Fibroblast of skin of right quadriceps (primary cell): ENCODE measurements at regions not wholly inside any gene's neighbourhood (a gene's known extent, or its start where the extent isn't known, plus 50 kb on each side); places are given as distances from the start of the nearest gene placed in this dataset.
A peak's percentile ranks its signal among the peaks of the same experiment; 100 is the strongest.

Experiments used
- DNase-seq: peaks from one replicate; pipeline ENCODE4 v3.0.0-alpha.2; 2013

DNA sequence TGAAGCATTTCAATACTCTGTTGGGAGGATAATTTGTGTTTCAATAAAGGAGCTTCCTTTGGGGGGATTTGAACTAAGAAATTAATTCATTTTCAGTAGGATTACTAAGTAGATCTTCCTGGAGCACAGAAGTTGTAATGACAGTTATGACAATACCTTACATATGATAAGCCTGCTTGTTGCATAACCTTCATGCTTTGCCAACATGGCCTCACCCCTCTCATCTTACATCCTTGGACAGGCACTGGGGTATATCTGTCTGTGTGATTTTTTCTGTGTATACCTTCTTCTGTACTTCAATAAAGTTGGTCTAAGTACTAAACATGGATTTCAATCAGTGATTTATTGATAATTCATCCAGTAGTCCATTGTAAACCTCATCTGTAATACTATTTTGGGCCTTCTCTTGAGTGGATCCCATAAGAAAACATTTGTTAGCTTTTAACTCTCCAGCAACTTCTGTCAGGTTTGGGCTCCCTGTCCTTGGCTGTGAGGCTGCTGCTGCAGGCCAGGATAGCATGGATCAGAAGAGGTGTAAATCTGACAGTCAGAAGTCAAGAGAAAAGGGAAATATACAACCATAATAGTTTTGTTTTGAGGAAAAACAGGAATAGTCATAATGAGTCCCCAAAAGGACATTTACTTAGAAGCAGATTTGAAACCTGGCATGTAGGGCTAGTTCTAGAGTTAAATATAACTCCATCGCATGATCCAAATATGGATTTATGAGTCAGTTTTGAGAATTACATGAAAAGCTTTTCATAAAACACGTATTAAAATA, 422.2 kb downstream of the KLF5 start:
- DNase-seq: no peak

DNA sequence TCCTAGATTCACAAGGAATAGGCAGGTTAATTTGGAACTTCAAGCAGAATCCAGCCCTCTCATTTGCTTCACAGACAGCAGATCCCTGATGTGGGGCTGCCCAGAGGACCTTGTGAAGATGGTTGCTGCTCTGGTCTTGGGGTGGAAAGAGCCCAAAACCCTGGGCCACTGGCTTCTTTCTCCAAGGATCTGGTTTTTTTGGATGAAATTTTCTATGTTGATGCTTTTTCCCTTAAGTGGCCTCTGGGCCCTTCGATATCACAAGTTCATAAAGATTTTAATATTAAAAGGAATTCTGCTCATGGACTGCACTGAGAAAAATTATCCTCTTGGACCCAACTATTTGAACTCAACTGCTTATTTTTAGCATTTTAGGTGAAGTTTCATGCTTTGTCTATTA, 421.1 kb downstream of the KLF5 start:
- DNase-seq: no peak

DNA sequence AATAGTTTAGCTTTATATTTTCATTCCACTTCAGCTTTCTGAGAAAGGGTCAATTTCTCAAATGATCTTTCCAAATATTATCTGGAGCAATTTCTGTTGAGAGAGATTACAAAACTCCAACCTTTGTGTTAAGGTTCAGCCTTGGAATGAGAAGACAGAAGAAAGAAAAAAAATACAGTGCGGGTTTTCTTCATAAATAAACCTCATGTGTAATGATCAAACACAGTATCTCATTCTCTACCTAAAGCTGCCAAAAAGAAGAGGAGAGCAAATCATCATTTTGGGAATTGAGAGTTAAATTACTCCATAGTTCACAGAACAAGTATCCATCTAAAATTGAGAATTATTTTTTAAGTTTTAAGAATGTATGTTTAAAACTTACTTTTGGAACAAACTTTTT, 420.5 kb downstream of the KLF5 start:
- no peak for DNase-seq

DNA sequence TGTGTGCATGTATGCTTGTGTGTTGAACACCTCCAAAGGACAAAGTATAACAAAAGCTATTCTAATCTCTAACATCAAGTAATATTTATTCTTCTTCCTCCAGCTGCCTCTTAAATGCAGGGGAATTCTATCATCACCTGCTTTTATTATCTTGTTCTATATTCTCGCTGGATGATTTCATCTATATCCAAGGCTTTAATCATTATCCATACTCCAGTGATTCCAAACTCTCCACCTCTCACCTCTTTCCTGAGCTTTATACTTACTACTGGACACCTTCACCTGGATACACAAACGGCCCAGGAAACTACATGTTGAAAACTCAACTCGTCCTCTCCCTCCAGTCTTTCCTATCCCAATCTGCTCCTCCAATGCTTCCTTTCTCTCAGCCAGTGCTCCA, 418.6 kb downstream of the KLF5 start:
- DNase-seq: no peak

DNA sequence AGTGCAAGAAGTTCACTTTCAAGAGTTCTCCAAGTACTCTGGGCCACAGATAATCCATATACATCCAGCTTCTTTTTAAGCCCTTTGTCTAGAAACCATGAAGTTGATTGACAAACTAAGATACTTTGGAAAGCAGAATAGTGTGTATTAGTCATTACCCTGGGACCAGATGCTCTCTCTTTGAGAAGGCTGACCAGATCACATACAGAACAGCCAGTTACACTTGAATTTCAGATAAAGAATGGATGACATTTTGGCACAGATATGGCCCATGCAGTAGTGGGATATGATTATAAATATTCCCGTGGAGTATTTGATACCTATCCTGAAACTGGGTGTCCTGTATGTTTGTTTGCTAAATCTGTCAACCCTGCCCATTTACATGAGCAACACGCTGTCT, 414.2 kb downstream of the KLF5 start:
- no peak for DNase-seq

DNA sequence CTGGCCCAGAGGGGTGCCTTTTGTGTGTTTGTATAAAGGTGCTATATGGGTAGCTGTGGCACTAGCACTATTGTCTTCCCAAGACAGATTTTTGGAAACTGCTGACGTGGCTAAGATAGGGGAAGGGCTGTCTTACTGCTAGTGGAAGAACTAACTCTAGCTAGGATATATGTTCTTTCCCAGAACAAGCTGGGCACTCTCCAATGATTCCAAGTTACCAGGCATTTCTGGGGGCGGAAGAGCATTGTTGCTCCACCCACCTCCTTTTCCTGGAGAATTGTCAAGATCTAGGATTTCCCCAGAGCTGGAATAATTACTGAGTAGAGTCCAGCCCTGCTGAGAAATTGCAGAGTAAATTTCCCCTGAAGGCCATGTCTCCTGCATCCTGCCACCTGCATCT, 408.3 kb downstream of the KLF5 start:
- no peak for DNase-seq

DNA sequence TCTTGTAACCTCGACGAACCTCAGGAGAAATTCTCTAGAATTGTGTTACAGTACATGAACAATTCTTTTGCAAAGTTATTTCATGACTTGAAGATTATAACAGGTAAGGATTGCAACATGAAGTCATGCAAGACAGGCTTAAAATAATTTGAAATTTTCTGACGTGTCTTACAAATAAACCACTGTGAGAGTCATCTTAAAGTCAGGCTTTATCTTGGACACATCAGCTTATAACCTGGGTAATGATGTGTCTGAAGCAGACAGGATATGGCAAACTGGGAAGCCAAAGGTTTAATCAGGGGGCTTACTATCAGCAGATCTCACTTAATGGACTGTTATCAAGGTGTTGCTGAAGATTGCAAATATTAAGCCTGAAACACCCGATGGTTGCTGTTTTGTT, 407.8 kb downstream of the KLF5 start:
- no peak for DNase-seq

DNA sequence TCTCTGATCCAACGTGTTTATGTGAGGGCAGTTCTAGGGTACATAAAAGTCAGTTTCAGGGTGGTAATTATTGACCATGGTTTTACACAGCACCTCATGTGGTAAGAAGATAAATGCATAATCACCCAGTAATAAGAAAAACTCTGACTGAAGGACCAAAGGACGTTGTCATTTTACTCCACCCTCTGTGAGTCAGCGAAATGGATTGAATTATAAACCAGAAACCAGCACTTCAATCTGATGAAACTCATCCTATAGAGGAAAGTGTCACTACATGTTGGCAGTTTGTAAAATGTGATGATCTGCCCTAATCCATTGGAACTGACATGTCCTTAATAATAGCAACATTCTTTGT, 406.8 kb downstream of the KLF5 start:
- DNase-seq: peak; percentile 50

DNA sequence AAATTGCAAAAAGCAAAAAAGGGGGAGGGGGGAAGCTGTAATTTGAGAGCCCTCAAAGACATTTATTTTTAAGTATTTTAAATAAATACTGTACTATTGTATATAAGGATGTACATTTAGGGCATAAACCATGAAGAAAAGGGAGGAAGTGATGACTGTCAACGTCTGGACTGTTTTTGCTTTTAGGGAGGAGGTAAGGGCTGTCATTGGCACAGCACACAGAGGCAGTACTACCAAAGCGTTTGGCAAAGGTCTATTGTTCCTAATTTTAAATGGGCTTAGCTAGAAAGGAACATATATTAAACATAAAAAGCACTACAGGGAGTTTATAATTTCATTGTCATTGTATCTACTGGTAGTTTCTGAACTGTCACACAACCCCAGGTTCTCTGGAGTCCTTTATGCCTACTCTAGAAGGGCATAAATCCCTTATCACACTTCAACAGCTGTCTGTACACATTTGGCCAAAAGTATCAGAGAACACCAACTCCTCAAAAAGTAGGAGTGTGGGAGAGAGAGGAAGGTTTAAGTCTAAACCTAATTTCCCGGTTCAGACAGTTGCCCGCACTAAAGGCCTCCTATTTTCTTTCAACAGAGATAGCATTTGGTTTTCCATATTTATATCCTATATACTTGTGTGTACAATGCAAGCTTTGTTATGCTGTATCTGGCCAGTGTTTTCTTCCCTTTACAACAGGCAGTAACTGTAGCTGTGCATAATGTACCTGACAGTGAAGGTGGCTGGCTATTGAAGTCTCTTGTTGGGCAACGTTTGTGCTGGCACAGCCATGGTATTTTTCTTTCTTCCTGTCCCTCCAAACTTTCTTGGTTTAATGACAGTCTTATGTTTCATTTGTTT, 406.2 kb downstream of the KLF5 start:
- no peak for DNase-seq

DNA sequence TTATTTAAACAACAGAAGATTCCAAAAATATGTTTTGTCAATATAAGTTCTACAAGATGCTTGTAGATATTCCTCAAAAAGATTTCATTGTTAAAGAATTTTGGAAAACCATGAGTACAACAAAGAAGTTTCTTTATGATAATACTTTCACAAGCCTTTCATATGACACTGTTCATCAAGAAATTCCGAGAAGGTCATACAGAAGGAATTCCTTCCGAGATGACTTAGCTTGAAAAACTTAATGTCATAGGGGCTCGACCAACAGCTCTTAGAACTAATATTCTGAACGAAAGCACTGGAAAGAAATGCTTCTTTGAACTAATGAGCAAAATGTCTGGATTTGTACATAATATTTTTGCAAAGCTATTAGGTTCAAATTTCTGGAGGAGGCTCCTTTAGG, 403.4 kb downstream of the KLF5 start:
- DNase-seq: no peak

DNA sequence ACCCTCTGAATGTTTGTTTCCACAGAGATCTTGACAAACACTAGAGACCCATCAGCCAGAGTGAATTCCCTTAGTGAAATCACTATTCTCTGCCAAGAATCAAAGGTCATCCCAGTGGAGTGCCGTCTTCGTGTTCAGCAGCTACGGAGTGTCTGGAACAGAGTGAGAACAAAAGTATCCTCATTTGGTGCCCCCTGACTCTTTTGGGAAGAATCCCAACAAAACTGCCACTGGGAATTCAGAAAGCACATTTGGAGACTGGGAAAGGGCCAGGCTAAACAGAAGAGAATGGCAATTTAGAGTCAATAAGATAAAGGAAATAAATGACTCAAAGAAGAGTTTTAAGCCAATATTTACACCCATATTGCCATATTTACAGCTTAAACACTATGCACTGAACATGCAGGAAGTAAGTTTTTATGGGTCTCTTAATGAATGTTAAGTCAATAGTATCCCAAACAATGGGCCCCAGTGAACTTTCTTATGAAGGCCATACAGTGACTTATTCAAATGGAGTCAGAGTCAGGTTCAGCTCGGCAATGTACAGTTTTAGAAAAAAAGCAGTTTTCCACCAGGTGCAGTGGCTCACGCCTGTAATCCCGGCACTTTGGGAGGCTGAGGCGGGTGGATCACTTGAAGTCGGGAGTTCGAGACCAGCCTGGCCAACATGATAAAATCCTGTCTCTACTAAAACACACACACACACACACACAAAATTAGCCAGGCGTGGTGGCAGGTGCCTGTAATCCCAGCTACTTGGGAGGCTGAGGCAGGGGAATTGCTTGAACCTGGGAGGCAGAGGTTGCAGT, 392.6 kb downstream of the KLF5 start:
- DNase-seq: no peak

DNA sequence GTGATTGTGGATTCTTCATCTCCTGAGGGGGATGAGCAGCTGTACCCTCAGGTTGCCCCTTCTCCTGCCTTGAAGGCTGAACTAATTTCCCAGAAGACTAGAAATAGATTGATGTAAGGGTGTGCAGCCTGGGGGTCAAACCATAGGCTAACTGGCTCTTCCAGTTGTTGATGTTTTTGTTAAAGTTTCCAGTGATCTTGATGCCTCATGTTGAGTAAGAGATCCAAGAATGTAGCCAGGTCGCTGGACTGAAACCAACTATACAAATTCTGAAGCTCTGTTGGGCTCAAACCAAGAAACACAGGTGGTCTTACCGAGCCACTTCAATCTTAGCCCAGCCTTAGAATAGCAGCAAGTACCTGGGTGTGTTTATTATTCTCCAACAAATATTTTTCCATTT, 391.8 kb downstream of the KLF5 start:
- DNase-seq: no peak

DNA sequence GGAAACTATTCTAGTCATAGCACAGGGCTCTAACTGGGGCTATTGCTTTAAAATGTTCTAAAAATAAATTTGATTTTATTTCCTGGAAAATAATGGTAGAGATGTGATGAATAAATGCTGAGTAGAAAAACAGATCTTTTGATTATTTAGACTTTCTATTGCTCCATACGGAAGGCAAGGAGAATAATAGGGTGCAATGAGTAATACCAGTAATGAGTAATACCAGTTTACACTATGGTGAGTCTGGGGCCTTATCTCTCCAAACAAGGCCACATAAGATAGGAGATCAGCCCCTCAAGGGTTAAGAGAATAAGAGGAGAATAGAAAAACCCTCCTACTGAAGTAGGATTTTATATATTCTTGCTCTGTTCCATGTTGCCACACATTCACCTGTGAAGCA, 390.4 kb downstream of the KLF5 start:
- no peak for DNase-seq

DNA sequence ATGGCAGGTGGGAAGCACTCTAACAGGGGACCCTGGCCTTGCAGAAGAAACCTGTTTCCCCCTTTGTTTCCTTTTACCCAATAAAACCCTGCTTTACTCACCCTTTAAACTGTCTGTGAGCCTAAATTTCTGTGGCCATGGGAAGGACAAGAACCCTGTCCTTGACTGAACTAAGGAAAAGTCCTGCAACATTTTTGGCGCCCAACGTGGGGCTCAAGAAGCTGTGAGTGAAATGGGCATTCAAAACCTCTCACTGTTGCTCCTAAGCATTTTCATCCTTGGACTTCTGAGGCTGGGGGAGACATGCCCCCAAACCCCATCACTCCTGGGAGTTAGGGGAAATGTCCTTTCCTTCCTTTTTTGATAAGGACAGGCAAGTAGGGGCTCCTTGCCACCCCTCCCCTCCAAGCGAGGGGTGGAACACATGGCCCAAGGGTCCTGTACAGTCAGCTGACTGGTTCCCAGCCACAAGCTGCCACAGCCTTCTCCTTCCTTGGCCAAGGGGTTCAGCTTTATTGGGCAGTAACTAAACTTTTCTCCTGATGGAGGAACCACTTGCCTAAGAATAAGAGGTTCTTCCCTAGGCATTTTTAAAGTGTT, 381.6 kb downstream of the KLF5 start:
- DNase-seq: peak; percentile 26

DNA sequence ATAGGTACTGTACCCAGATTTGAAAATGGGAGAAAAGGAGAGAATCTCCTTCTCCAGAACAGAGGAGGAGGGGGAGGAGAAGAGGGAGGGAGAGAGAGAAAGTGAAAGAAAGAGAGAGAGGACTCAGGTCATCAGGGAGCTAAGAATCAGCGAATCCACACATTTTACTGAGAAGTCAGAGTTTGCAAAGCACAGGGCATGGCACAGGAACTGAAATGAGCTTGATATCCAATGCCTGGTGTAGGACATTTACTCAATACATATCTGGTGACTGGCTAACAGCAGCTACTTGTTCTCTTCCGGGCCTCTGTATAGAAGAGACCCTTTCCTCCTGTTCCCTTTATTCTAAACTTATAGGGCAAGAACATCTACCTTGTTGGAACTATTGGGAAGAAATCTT, 375.1 kb downstream of the KLF5 start:
- no peak for DNase-seq

DNA sequence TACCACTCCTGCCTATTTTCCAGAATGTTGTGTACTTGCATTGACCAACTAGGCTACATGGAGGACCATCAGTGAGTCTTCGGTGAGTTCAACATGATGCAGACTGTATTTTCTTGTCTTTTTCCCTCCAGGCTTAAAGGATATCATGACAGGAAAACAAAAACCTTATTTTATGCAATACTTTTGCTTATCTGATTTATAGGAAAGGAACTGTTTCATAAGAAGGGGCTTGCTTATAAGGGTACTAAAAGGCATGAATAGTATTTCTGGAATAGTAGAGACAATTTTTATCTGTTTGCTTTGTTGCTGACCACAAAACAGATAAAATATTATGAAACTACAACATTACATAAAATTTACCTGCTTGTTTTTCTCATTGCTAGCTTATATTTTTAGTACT, 374.7 kb downstream of the KLF5 start:
- no peak for DNase-seq

DNA sequence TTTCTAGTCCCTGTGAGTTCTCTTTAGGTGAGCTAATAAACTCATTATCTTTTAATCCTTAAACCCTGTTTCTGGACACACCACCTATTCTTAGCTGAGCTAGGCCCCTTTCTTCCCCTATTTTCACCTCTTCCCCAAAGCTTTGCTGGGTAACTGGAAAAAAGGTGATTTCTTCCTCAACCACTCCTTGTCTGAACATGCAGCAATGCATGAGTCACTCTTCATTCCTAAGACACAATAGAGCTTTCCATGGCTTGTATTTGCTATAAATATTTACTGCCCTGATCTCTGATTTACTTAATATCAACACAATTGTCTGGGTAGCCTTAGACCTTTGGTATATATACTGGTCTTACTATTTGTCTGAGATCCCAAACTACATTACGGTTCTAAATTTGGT, 370.9 kb downstream of the KLF5 start:
- DNase-seq: no peak

DNA sequence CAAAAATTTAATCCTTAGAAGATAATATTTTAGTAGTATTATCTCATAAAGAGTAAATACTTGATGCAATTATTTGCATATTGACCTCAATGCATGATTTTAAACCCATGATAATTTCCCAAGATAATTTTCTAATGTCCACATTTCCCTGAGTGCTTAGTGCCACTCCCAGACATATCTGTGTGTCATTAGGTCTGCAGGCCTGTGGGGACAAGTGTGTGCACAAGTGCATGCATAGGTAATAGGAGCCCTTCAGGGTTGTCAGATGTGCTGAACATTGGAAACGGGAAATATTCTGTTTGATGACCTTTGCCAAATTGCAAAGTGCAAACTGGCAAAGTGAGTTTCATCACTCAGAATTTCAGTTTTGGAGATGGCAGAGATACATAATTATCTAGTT, 369.9 kb downstream of the KLF5 start:
- no peak for DNase-seq

DNA sequence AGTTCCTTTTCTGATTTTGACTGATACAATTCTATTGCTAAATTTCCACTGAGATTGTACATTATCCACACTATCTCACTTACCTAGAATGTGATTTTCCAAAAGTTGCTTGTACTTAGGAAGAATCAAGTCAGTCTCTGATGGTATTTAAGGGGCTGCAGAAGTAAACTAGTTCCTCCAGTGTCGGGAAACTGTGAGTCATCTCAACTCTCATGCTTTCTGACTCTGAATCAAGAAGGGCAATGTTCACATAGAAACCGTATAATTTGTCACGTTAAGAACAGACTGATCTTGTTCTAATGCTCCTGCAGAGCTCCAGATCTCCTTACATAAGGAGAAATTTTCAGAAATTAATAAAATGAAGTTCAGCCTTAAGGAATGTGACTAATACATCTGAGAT, 369.3 kb downstream of the KLF5 start:
- peak; percentile 51 for DNase-seq

DNA sequence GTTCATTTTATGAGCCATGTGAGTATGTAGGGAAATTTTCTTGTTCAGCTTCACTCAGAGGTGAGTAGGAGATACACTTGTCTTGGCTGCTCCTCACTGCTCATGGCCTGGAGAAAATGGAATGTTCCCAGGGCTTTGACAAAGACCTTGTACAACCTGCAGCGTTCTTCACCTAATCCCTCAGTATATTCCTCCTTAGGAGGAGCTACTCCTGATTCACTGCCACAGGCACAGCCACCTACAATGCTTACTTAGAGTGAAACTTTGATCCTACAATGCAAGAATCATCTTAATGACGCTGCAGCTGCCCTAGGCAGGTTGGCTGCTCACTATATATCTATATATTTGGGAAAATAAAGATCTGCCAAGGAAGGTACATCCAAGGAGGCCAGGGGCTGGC, 364.2 kb downstream of the KLF5 start:
- no peak for DNase-seq

DNA sequence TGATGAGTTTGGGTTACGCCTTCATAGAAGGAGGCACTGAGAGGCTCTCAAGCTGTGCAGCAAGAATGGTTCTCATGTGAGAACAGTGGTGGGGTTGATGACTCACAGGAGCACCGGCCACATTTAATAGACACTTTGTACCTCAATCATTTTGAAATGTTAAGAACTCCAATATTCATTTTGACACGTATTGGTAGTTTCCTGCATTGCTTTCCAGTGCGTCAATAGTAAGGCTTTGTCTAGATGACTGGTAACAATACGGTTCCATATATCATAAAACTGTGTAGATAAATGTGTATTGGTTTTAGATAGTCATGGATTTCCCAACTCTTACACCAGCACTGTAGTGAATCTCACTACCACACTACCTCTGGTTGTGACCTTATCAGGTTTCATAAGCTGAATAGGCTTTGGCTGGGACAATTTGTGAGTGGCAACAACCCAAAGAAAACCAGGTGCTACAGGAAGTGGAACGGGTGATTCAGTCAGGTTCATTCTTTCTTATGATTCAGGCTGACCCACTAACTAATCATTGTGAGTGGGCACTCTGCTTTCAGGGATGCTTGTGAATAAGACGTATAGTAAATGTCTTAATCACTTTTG, 362.6 kb downstream of the KLF5 start:
- DNase-seq: peak; percentile 19

DNA sequence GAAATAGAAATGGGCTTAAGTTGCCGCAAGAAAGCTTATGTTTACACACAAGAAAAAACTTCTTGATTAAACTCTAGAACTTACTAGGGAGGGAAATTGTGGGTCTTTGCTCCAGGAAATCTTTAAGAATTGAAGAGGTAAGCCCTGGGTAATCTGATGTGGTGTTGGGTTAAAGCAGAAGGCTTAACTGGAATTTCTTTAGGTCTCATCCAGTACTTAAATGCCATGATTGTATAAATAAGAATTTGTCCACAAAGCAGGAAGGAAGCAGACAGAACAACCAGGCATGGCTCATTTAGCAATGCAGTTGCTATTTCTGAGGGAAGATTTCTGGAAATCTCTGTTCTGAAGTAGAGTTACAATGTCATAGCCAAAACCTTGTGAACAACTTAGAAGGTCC, 360.4 kb downstream of the KLF5 start:
- DNase-seq: no peak
